ENCODE measurements at regions not wholly inside any gene's neighbourhood (a gene's known extent, or its start where the extent isn't known, plus 50 kb on each side); places are given as distances from the start of the nearest gene placed in this dataset.

DNA sequence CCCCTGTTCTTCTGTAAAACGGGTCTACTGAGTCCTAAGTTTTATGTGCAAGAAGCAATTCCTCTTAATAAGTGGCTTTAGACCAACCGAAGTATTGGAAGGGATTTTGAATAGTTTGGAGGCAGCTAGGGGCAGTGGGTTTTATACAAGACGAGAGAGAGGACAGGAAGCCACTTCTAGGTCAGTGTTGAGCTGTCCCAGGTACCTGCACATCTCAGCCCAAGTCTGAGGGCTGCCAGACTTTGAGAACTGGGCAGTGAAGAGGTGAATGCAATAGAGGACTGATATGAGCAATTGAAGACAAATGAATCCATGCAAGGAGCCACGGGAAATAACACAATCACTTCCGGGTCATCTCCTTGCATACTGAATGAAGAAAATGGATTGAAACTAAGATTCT, 273.5 kb downstream of the KLF6 start (continued):
- TF ChIP-seq, protein P1, sequence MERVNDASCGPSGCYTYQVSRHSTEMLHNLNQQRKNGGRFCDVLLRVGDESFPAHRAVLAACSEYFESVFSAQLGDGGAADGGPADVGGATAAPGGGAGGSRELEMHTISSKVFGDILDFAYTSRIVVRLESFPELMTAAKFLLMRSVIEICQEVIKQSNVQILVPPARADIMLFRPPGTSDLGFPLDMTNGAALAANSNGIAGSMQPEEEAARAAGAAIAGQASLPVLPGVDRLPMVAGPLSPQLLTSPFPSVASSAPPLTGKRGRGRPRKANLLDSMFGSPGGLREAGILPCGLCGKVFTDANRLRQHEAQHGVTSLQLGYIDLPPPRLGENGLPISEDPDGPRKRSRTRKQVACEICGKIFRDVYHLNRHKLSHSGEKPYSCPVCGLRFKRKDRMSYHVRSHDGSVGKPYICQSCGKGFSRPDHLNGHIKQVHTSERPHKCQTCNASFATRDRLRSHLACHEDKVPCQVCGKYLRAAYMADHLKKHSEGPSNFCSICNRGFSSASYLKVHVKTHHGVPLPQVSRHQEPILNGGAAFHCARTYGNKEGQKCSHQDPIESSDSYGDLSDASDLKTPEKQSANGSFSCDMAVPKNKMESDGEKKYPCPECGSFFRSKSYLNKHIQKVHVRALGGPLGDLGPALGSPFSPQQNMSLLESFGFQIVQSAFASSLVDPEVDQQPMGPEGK (CRISPR knock-in tag; IDR thresholded peaks at IDR 0.05; ENCODE audit: borderline replicate concordance), result no peak

DNA sequence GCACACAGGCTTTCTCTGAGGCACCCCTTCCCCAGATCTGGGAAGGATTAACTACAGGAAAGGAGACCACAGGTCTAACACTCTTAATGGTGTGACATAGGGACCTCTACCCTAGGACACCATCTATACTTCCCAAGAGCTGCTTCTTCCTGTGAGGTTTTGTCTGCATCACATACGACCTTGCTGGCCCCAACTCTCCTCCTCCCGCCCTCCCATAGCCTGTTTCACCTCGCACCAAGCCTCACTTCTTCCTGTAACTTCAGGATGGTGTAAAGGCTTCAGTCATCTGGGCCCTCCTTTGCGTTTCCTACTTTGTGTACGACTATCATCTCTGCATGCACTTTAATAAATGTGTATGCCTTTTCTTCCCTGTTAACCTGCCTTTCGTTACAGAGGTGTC, 274.3 kb downstream of the KLF6 start:
- no peak for ATAC-seq
- no peak for TF ChIP-seq GLIS3 (CRISPR knock-in tag; IDR thresholded peaks at IDR 0.05)
- TF ChIP-seq, protein P2, sequence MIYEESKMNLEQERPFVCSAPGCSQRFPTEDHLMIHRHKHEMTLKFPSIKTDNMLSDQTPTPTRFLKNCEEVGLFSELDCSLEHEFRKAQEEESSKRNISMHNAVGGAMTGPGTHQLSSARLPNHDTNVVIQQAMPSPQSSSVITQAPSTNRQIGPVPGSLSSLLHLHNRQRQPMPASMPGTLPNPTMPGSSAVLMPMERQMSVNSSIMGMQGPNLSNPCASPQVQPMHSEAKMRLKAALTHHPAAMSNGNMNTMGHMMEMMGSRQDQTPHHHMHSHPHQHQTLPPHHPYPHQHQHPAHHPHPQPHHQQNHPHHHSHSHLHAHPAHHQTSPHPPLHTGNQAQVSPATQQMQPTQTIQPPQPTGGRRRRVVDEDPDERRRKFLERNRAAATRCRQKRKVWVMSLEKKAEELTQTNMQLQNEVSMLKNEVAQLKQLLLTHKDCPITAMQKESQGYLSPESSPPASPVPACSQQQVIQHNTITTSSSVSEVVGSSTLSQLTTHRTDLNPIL (CRISPR knock-in tag; IDR thresholded peaks at IDR 0.05; ENCODE audit: low read depth), result no peak
- no peak for TF ChIP-seq ZNF8 (CRISPR knock-in tag; IDR thresholded peaks at IDR 0.05)
- TF ChIP-seq, protein P1 (CRISPR knock-in tag; IDR thresholded peaks at IDR 0.05; ENCODE audit: borderline replicate concordance), result no peak
- no peak for TF ChIP-seq ISL1 (CRISPR knock-in tag; IDR thresholded peaks at IDR 0.05)
- no peak for TF ChIP-seq BACH2 (CRISPR knock-in tag; IDR thresholded peaks at IDR 0.05; ENCODE audit: borderline replicate concordance)
- TF ChIP-seq TOX (CRISPR knock-in tag; IDR thresholded peaks at IDR 0.05; ENCODE audit: borderline replicate concordance), result no peak
- no peak for TF ChIP-seq ESRRG (CRISPR knock-in tag; IDR thresholded peaks at IDR 0.05)
- TF ChIP-seq, protein P3, sequence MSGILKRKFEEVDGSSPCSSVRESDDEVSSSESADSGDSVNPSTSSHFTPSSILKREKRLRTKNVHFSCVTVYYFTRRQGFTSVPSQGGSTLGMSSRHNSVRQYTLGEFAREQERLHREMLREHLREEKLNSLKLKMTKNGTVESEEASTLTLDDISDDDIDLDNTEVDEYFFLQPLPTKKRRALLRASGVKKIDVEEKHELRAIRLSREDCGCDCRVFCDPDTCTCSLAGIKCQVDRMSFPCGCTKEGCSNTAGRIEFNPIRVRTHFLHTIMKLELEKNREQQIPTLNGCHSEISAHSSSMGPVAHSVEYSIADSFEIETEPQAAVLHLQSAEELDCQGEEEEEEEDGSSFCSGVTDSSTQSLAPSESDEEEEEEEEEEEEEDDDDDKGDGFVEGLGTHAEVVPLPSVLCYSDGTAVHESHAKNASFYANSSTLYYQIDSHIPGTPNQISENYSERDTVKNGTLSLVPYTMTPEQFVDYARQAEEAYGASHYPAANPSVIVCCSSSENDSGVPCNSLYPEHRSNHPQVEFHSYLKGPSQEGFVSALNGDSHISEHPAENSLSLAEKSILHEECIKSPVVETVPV (CRISPR knock-in tag; IDR thresholded peaks at IDR 0.05), result no peak
- TF ChIP-seq TCF4 (CRISPR knock-in tag; IDR thresholded peaks at IDR 0.05; ENCODE audit: borderline replicate concordance), result no peak

DNA sequence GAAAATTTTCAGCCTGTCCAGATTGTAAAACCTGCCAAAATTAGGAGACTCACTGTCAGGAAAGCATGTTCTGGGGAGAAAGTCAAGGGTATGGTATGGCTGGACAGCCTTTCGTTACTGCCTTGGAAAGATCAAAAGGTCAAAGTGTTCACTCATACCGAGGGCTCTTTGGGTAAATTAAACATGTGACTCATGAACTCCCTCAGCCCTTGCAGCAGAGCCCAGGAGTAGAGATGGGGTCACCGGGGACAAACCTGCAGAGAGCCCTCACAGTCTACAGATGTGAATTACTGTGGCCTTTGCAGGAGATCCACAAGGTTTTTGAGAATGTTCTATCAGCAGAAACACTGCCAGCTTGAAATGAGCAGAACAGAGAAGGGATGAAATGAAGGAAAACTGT, 275.7 kb downstream of the KLF6 start:
- ATAC-seq, result no peak
- no peak for TF ChIP-seq GLIS3 (CRISPR knock-in tag; IDR thresholded peaks at IDR 0.05)
- no peak for TF ChIP-seq PPARA (CRISPR knock-in tag; IDR thresholded peaks at IDR 0.05; ENCODE audit: borderline replicate concordance)
- TF ChIP-seq, protein P4, sequence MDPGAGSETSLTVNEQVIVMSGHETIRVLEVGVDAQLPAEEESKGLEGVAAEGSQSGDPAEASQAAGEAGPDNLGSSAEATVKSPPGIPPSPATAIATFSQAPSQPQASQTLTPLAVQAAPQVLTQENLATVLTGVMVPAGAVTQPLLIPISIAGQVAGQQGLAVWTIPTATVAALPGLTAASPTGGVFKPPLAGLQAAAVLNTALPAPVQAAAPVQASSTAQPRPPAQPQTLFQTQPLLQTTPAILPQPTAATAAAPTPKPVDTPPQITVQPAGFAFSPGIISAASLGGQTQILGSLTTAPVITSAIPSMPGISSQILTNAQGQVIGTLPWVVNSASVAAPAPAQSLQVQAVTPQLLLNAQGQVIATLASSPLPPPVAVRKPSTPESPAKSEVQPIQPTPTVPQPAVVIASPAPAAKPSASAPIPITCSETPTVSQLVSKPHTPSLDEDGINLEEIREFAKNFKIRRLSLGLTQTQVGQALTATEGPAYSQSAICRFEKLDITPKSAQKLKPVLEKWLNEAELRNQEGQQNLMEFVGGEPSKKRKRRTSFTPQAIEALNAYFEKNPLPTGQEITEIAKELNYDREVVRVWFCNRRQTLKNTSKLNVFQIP (CRISPR knock-in tag; IDR thresholded peaks at IDR 0.05; ENCODE audit: borderline replicate concordance, low read depth), result no peak
- TF ChIP-seq ISL1 (CRISPR knock-in tag; IDR thresholded peaks at IDR 0.05), result no peak
- TF ChIP-seq ZFP30 (CRISPR knock-in tag; IDR thresholded peaks at IDR 0.05), result no peak
- no peak for TF ChIP-seq OSR1 (CRISPR knock-in tag; IDR thresholded peaks at IDR 0.05)
- no peak for TF ChIP-seq ARNTL (CRISPR knock-in tag; IDR thresholded peaks at IDR 0.05; ENCODE audit: borderline replicate concordance, low read depth)
- TF ChIP-seq TOX (CRISPR knock-in tag; IDR thresholded peaks at IDR 0.05; ENCODE audit: borderline replicate concordance), result no peak
- TF ChIP-seq, protein P3 (CRISPR knock-in tag; IDR thresholded peaks at IDR 0.05), result no peak
- TF ChIP-seq ZFP3 (CRISPR knock-in tag; IDR thresholded peaks at IDR 0.05), result no peak
- TF ChIP-seq CSDC2 (CRISPR knock-in tag; IDR thresholded peaks at IDR 0.05), result no peak
- TF ChIP-seq, protein P1 (CRISPR knock-in tag; IDR thresholded peaks at IDR 0.05; ENCODE audit: borderline replicate concordance), result no peak
- no peak for TF ChIP-seq TCF4 (CRISPR knock-in tag; IDR thresholded peaks at IDR 0.05; ENCODE audit: borderline replicate concordance)
